GM12892 (cell line): ENCODE measurements at regions not wholly inside any gene's neighbourhood (a gene's known extent, or its start where the extent isn't known, plus 50 kb on each side); places are given as distances from the start of the nearest gene placed in this dataset.
A peak's percentile ranks its signal among the peaks of the same experiment; 100 is the strongest.

Source experiments
- DNase-seq: peaks from one replicate; pipeline ENCODE4 v3.0.0; 2011; ENCODE audit not compliant: insufficient read length
- FAIRE-seq: peaks from 2 replicates; lab custom pipeline; 2011; peaks lifted over from hg19 to GRCh38; lab: Jason Lieb, UNC
- POLR2A ChIP-seq: IDR thresholded peaks from 2 replicates; pipeline ENCODE4 v1.6.1; 2011; ENCODE audit warnings: low read depth, low read length, control low read depth
- POLR2AphosphoS5 ChIP-seq: IDR thresholded peaks from 2 replicates; pipeline ENCODE4 v1.6.1; 2011; ENCODE audit warnings: low read depth, low read length, control low read depth
- TAF1 ChIP-seq: IDR thresholded peaks from 2 replicates; pipeline ENCODE4 v1.6.1; 2011; ENCODE audit warnings: low read depth, mild to moderate bottlenecking, control low read depth, low read length, borderline replicate concordance

DNA sequence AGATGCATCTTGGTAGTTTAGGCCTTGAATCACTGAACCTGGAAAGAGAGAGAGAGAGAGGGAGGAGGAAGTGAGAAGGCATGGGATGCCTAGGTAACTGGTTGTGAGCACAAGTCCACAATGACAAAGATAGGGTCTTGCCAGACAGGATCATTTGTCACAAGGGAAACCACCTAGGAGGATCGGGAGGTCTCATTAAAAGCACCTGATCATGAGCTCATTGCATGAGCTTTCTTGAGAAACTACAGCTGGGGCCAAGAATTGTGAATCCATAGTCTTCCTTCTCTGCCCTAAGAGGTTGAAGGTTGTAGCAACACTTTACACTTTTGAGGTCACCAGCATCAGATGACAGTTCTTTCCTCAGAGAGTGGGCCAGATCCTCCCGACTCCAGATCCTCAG lies 195.7 kb downstream of the CD83 start:
- TF ChIP-seq POLR2A (no peak), TAF1 (no peak), POLR2AphosphoS5 (no peak)
- no peak for DNase-seq
- peak; percentile 84 for FAIRE-seq

GRCh38 chr6:14315353-14315752 lies 197.8 kb downstream of the CD83 start:
- DNase-seq: no peak
- TF ChIP-seq TAF1: no peak
- TF ChIP-seq POLR2A: no peak
- TF ChIP-seq POLR2AphosphoS5: no peak
- FAIRE-seq: no peak

DNA sequence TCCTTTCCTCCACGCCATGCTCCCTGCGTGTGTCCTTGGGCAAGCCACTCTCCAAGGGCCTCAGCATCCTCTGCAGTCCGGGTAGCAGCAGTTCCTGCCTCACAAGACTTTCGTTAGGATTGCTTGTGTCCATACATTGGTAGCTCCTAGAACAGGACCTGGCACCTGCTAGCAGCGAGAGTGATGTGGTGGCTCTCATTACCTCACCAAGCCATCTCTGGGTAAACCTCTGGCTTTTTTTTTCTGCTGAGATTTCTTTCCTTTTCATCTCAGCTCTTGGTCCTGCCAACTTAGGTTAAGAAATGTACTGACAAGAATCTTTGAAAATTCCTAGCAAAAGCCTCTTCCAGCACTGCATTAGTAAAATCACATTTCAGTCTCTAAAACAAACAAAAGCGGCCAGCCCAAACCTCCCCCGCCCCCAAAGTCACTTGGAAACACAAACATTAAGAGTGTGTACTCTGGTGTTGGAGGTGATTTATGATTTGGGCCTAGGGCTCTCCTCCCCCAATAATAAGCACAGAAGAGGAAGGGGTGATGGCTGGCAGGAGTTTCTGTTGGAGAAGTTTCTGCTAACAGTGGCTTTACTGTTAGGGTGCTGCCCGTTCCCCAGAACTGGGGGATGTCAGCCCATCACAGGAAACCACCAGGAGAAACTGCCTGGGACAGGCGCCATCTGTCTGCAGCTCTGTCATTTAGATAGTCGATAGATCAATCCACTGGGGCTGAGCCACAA lies 199.2 kb downstream of the CD83 start:
- DNase-seq (no peak), FAIRE-seq (no peak)
- TF ChIP-seq POLR2AphosphoS5: no peak
- no peak for TF ChIP-seq POLR2A
- TF ChIP-seq TAF1: no peak

DNA sequence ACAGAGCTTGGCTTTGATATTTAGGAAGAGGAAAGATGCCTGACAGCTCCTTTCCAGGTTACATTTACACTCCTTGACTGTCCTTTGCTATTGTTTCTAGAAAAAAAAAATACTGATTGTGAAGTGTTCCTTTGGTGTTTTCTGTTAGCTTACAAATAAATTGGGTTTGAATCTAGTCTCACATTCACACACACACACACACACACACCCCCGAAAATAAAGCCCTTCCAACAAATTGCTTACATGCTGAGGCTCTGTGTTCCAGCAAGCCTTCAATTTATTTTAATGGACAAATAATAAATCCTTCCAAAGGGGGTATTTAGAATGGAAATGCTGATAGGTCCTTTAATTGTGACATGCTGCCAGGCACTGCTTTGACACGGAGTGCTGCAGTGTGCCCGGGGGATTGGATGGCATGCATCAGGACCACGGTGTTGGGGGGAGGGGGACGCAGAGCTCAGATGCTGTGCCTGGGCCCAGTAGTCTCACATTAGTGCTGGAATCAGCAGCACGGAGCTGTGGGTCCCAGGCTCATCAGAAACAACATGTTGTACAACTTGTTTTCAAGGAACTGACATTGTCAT lies 199.9 kb downstream of the CD83 start:
- TF ChIP-seq TAF1: no peak
- TF ChIP-seq POLR2A: no peak
- no peak for TF ChIP-seq POLR2AphosphoS5
- no peak for FAIRE-seq
- DNase-seq: no peak

DNA sequence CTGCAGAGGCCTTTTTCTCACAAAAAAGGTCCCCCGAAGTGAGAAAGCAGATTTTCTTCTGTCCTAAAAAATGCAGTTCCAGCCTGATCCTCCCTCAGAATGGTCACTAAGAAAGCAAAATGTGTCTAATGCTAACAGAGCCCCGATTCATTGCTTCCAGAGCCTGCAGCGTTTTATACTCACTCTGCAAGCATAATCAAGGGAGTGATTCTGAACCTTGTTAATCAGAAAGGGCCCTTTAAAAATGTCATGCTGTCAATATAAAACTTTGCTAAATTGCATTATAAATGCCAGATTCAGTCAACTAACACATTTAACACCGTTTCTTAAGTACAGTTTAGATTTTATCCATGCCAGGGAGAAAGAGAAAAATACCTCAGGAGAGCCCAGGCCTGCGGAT lies 202.8 kb downstream of the CD83 start:
- FAIRE-seq (no peak), DNase-seq (no peak)
- TF ChIP-seq POLR2AphosphoS5 (no peak), POLR2A (no peak), TAF1 (no peak)

GRCh38 chr6:14321992-14322772 lies 204.6 kb downstream of the CD83 start:
- no peak for FAIRE-seq
- TF ChIP-seq POLR2A (no peak), POLR2AphosphoS5 (no peak), TAF1 (no peak)
- DNase-seq: no peak

DNA sequence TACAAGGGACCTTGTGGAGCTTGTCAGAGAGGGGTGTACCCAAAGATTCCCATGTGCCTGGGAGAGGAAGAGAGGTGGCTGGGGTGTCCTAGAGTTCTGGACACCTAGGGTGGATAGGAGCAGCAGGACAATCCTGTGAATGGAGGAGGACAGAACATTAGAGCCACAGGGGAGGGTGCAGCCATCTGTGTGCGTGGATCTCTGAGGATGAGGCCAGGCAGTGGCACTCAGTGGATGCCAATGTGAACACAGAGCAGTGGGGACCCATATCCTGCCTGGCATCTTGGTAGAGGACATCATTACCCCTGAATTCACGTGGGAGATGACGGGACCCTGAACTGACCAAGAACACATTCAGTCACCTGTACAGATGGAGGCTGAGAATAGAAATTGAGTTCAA lies 205.3 kb downstream of the CD83 start:
- no peak for DNase-seq
- TF ChIP-seq POLR2A (no peak), TAF1 (no peak), POLR2AphosphoS5 (no peak)
- no peak for FAIRE-seq

DNA sequence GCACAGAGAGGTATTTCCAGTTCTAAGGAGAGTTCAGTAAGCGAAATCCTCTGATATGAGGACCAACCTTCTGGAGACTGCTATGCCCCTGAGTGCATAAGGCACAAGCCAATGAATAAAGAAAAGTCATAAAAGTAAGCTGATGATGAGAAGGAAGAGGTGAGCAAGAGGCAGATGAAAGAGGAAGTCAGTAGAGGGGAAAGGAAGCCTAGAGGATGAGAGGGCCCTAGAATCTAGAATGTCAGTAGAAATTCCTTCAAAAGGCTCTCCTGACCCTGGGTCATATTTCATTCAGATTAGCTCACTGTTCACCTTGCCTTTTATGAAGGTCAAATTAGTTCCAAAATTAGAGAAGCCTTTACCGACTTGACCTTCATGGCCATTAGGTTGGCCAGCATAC lies 209.2 kb downstream of the CD83 start:
- DNase-seq (no peak), FAIRE-seq (no peak)
- TF ChIP-seq TAF1 (no peak), POLR2AphosphoS5 (no peak), POLR2A (no peak)

GRCh38 chr6:14328163-14328562 lies 210.6 kb downstream of the CD83 start:
- TF ChIP-seq POLR2AphosphoS5: no peak
- TF ChIP-seq POLR2A: no peak
- TF ChIP-seq TAF1: no peak
- no peak for FAIRE-seq
- no peak for DNase-seq

- FAIRE-seq (no peak), DNase-seq (no peak)
- TF ChIP-seq TAF1 (no peak), POLR2AphosphoS5 (no peak), POLR2A (no peak)
These were observed 216.2 kb downstream of the CD83 start for GRCh38 chr6:14333556-14334305.

DNA sequence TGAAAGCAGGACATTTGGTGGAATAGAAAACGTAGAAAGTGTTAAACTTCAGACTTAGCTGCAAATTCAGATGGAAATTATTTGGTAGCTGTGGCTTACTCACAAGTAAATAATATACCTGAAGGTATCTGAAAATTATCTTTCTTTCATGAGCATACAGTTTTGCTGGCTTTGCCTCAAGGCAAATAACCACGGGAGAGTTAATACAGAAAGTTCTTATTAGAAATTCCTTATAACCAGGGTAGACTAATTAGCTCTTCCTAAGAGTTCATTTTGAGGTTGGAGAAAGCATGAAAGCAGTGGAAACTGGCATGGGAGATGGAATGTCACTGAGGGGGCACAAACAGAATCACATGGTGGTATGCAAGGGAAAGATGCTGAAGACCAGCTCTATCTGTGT lies 217.5 kb downstream of the CD83 start:
- TF ChIP-seq POLR2AphosphoS5 (no peak), TAF1 (no peak), POLR2A (no peak)
- DNase-seq (no peak), FAIRE-seq (no peak)

GRCh38 chr6:14337152-14337551 lies 219.6 kb downstream of the CD83 start:
- FAIRE-seq: no peak
- TF ChIP-seq POLR2A (no peak), POLR2AphosphoS5 (no peak), TAF1 (no peak)
- no peak for DNase-seq
